DND-41 (cell line): ENCODE measurements at regions not wholly inside any gene's neighbourhood (a gene's known extent, or its start where the extent isn't known, plus 50 kb on each side); places are given as distances from the start of the nearest gene placed in this dataset.

Experiments
- EZH2 ChIP-seq: IDR thresholded peaks from 3 replicates; pipeline ENCODE4 v1.6.1; 2012; ENCODE audit warnings: borderline replicate concordance, low read depth, mild to moderate bottlenecking, moderate library complexity, low read length, inconsistent platforms; ENCODE audit not compliant: severe bottlenecking
- TF ChIP-seq, protein P1 (sequence below): IDR thresholded peaks from 2 replicates; pipeline ENCODE4 v1.5.1; 2012; ENCODE audit warnings: borderline replicate concordance, low read length, moderate library complexity, mild to moderate bottlenecking; ENCODE audit not compliant: poor library complexity, severe bottlenecking; ENCODE audit errors: extremely low read depth

DNA sequence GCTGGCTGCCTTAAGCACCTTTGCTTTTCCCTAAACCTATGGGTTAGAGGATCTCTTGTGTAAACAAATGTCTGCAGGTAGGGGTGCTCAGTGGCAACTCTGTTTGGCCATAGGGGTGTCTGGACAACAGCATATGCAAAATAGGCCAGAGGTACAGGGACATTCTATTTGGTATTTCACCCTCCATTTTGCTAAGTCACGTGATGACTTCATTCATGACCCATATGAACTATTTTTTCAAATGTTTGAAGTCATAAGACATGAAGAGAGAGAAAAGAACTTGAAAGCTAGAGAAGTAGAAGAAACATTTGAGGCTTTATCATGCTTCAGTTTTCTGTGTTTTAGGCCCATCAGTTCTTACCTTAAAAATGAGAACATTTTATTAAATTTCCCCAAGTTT is 370.2 kb downstream of the GADD45G start:
- TF ChIP-seq, protein P1, sequence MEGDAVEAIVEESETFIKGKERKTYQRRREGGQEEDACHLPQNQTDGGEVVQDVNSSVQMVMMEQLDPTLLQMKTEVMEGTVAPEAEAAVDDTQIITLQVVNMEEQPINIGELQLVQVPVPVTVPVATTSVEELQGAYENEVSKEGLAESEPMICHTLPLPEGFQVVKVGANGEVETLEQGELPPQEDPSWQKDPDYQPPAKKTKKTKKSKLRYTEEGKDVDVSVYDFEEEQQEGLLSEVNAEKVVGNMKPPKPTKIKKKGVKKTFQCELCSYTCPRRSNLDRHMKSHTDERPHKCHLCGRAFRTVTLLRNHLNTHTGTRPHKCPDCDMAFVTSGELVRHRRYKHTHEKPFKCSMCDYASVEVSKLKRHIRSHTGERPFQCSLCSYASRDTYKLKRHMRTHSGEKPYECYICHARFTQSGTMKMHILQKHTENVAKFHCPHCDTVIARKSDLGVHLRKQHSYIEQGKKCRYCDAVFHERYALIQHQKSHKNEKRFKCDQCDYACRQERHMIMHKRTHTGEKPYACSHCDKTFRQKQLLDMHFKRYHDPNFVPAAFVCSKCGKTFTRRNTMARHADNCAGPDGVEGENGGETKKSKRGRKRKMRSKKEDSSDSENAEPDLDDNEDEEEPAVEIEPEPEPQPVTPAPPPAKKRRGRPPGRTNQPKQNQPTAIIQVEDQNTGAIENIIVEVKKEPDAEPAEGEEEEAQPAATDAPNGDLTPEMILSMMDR, result no peak
- no peak for TF ChIP-seq EZH2
